Activated naive CD8-positive, alpha-beta T cell treated with anti-CD3 and anti-CD28 coated beads, Interleukin-2, amount 50 U/mL, for 16 hours (primary cell): ENCODE measurements at regions not wholly inside any gene's neighbourhood (a gene's known extent, or its start where the extent isn't known, plus 50 kb on each side); places are given as distances from the start of the nearest gene placed in this dataset.
"Not testable (repeated sequence)": the region's sequence is repeated elsewhere in the genome, so short reads cannot be mapped to it uniquely, and the experiment has no call there.

Experiments used
- DNase-seq: peaks from one replicate; pipeline ENCODE4 v3.0.0-alpha.2; 2020; ENCODE audit warnings: low read depth, low spot score

DNA sequence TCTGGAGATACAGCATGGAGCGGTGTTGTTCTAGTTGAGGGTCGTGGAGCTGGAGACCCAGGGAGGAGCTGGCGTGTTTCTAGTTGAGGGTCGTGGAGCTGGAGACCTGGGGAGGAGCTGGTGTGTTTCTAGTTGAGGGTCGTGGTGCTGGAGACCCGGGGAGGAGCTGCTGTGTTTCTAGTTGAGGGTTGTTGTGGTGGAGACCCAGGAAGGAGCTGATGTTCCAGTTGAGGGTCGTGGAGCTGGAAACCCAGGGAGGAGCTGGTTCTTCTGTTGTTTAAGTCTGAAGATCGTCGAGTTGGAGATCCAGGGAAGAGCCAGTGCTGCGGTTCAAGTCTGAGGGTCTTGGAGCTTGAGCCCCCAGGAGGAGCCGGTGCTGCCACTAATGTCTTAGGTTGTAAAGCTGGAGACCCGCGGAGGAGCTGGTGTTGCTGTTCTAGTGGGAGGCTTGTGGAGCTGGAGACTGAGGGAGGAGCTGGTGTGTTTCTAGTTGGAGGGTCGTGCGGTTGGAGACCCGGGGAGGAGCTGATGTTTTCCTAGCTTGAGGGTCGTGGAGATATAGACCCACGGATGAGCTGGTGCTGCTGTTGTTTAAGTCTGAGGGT lies 155.3 kb downstream of the RTP5 start:
- no peak for DNase-seq

DNA sequence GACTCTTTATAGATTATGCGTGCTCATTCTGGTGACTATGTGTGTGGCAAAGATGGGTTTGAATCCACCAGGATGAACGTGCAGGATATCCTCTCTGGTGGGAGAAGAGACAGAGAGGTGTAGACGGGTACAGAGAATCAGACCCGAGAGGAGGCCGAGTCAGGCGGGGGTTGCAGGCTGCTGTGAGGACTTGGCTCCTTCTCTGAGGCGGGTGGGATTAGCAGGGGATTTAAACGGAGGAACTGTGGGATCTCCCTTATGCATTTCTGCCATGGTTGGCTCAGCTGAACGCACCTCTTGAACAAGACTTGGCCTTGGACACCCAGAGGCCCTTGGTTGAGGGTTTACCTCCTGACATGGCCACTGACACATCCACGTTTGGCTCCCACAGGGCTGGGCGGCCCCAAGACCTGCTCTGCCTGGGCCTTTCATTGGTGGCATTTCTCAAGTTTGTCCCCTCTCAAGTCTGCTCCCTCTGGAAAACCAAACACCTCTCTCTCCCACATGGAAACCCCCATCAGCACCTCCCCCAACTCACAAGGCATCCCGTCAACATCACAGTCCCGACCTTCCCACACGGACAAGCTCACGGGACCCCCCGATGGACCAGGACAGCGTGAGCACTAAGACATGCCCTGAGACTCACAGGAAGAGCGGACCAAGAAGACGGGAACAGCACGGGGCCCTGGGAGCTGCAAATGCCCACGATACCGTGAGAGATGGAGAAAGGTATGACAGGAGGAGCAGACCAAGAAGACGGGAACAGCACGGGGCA lies 158.3 kb downstream of the RTP5 start:
- DNase-seq: no peak

DNA sequence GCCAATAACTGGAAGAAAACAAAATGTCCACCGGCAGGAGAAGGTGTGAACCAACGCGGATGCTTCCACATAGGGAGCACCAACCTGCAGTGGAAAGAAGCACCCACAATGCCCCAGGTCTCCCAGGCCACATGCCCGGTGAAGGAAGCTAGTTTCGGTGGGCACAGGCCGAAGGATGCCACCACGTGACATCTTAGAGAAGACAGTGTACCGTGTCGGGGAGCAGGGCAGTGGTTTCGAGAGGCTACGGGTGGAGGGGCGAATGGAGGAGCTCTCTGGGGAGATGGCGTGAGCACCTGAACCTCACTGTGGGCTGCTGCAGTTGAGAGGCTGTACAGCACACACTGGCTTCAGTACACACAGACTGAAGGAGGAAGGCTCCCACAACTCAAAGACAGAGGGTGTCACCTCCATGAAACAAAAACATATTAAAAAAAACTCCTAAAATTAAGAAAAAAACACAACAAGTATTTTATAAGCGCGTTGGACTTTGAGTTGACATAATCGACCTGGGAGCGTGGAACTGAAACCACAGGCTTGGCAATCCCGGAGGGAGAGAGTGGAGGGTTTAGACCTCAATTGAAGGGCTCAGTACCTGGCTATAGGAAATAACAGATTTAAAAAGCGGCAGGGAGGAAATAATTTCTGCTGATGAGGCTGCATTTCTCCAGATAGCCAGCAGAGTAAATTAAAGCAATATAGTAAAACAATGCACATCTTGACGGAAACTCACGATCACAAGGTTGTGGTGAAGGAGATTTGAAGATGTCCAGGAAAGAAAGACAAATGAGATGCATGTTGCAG lies 160.1 kb downstream of the RTP5 start:
- DNase-seq: no peak

DNA sequence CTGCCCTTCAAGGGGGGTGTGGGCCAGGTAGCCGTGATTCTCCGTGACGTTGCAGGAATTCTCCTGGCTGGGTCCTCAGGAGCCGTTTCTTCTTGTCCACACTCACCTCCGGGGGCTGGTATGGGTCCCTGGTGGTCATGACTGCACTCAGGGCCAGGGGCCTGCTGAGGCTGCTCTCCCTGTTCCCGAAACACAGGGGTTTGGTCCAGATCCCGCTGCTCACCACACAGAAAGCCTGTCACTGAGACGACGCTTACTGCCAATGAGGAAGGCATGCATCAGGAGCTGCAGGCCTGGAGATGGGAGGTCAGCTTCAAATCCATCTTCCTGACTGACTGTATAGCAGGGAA lies 160.7 kb downstream of the RTP5 start:
- DNase-seq: no peak

DNA sequence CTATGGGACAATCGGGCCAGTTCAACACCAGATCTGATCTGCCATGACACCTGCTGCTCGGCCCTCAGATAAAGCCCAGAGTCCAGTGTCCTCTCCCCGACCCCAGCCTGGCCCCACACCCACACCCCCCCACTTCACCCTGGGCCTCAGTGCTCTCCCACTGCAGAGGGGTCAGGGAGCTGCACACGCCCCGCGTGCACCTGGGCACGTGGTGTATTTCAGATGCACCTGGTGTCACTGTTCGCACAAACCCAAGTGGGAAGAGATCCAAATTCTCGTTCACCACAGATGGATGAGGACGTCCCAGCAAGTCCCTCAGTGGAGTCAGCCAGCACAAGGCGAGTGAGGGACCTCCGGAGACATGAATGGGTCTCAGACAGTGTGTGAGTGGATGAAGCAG lies 161.3 kb downstream of the RTP5 start:
- DNase-seq: no peak

DNA sequence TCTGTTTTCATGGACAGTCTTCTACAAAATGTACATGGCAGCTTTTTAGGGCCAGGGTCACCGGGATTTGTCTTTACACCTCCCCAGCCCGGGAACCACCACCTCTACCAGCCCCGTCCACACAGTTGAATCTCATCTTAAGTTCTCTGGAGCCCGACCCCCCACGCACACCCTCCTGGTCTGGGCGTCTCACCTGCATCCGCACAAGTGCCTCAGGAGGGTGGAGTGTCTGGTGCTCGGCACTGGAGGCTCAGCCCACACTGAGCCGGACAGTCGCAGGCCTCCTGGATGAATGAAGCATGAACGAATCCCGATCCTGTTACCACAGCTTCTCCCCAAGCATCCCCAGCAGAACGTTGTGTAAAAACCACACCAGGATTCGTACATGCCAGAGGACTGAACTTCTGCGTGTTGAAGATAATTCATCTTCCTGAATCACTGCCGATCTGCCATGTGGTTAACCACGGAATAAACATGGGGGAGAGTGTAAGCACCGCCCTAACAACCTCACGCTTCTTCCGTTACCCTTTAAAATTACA lies 162.0 kb downstream of the RTP5 start:
- DNase-seq: peak; percentile 11

DNA sequence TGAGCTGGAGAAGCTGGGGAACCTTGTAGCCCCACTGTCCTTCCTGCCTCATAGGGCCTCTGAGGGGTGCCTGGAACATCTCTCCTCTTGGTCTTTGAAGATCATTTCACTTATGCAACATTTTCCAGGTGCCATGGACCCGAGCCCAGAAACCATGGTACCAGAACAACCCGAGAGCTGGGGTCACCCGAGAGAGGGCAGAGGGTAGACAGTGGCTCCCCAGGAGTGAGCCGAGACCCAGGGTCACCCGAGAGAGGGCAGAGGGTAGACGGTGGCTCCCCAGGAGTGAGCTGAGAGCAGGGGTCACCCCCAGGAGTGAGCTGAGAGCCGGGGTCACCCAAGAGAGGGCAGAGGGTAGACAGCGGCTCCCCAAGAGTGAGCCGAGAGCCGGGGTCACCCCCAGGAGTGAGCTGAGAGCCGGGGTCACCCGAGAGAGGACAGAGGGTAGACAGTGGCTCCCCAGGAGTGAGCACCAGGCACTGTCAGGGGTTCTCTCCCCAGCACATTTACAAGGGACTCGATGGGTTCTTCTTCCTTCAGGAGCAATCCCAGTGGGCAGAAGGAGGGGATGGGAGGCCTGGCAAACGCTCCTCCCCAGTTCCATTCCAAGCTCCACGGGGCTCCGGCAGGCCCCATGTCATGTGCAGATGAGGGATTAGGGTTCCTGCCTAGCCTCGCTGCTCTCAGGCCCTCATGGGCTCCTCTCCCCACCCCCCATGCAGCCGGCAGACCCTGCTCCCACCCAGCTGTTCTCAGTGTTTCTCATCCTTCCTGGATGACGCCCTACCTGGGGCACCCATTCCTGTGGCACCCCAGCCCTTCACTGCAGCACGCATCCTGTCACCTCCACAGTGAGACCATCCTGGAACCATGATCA lies 163.5 kb downstream of the RTP5 start:
- no peak for DNase-seq

DNA sequence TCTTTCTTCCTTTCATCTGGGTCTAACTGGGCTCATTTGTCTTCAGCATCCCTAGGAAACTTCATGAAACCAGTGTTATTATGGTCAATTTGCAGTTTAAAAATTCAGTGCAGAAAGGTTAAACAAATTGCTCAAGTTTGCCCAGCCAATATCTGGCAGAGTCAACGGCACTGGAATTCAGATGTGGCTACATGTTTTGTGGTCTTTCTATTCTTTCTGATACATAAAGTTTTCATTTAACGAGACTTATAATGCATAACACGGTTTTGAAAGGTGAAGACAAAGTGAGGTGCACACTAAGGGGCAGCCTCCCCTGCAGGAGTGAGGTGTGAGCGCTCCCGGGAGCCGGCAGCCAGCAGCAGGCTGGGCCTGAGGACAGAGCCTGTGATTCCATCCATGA lies 164.6 kb downstream of the RTP5 start:
- DNase-seq: no peak

DNA sequence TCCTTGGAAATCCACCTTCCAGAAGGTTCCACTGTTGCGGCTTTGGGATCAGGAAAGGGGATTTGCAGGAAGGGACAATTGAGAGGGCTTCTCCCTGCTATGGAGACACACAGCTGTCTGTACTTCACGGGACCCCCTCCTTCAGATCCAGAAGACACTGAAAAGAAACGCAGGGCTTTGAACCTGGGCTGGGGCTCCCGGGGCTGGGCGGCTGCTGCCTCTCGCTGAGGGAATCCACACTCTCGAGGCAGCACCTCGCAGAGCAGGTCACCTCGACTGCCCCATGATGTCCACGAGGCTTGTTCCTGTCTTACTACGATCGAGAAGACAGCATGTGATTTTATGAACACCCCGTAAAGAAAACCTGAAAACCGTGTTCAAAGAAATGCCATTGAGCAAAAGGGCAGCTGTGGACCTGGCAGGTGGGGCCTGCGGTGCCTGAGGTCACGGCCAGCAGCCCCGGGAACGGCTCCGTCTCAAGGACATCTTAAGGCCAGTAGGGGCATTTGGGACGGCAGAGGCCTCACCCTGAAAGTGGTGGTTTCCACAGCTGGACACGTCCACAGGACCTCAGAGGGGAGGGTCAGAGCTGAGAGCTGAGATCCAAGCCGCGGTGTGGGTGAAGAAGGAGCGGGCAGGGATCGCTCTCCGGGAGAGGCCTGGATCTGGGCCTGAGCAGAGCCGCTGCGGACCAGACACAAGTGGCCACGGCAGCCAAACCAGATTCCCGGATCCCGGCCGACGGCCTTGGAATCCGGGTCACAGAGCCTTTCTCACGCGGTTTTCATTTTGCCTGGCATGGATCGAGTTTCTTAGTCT lies 165.7 kb downstream of the RTP5 start:
- no peak for DNase-seq

DNA sequence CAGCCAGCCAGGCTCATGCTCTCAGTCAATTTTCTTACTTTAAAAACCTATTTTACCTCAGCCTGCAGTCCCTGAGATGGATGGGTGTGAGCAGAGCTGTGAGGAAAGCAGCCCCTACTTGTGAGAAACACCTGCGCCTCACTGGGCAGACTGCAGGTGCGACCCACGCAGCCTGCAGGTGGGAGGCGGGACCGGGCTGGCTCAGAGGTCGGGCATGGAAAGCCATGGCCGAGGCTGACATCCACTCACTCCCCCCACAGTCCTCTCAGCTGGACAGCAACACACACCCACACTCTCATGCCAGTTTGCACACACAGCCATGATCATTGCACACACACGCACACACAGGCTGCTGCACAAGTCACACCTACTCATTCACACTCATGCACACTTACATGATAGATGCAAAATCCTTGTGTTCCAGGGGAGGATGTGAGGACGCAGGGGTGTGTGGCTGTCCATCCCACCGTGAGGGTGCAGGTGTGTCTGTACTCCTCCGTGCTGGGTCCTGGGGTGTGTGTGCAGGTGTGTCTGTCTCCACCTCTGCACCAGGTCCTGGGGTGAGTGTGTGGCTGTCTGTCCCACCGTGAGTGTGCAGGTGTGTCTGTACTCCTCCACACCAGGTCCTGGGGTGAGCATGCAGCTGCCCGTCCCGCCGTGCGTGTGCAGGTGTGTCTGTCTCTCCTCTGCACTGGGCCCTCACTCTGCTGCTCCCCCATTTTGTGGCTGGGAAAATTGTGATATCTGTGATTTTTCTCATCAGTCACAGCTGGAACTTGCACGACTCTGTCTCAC lies 166.5 kb downstream of the RTP5 start:
- no peak for DNase-seq

DNA sequence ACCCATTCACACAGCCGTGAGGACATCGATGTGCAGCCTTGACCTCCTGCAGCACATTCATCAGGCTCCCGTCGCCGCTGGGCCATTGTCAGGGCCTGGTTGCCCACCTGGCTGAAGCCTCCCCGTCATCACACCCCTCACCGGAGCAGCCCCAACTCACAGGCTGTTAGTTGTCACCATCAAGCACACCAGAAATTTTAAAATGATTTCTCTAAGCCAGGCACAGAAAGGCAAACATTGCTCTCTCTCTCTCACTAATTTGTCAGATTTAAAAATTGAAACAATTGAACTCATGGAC lies 167.1 kb downstream of the RTP5 start:
- no peak for DNase-seq

DNA sequence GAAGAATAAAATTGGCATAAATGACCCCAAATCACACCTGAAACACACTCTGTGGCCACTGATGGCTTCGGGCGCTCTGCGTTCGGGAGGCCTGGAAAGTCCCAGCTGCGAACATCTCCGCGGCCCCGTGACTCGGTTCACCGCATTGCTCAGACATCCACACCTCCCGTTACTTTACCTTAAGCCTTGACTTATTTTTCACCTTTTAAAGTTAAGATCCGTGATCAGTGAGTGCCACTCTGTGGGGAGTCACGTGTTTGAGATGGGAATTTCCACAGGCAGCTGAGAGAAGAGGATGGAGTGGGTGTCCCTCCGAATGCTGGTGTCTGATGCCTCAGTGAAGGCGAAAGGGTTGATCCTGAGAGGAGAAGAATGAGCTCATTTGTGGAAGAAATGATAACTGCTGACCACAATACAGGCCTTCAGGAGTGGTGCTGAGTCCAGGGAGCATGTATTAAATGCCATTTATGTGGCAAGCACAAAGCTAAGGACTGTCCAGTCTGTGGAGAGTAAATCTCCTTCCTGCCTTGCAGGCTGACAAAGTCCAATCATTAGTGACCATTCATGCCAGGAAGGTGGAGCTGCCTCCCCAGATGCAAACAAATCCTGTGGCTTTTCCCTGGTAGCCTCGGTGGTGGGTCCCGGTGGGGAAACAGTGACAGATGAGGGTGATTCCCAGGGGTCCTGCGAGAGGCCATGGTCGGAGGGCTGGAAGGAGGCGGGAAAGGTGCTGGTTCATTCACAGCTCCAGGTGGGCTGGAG lies 168.8 kb downstream of the RTP5 start:
- no peak for DNase-seq

DNA sequence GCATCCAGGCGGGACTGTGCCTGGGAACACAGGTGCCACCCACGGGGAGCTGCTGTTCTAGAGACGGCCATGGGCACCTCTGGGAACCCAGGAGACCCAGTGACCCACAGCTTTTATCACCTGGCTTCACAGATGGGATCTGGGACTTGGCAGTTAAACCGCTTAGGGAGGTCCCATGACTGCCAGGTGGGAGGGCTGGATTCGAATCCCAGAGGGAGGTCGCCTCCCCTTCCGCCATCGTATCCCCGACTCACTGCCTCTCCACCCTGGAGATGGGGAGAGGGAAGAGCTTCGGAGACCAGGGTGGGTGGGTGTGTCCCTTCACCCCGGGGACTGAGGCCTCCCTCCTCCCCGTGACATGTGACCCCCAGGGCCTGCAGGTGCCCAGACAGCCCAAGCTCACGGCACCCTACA lies 169.4 kb downstream of the RTP5 start:
- no peak for DNase-seq

DNA sequence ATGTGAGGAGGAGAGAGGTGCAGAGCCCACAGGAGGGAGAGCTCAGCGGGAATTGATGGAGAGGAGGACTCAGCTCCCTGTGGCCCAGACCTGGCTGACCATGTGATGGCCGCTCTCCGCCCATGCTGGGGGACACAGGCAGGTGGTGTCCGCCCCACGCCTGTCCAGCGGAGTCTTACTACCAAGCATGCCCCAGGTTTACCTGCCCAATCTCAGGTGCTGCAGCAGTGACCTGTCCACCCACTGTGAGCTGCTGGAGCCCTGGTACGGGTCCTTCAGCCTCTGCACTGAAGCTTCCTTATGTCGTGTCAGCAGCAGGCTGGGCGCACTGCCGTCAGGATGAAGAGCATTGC lies 170.8 kb downstream of the RTP5 start:
- DNase-seq: no peak

DNA sequence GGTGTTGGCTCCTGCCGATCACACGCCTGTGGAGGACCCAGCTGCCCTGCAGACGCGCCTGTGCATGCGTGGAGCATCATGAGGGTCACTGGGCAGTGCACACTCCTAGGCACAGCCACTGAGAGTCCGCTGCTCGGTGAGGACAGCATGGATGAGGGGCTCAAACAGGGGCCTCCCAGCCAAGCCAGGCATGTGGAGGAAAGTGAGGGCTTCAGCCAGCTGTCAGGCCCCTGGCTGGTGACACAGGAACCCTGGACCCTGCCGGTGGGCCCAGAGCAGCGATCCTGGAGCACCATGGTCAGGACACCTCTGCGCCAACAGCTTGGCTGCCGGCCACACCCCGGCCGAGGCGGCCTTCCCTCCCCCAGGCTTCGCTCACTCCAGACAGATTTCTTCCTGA lies 171.2 kb downstream of the RTP5 start:
- no peak for DNase-seq

DNA sequence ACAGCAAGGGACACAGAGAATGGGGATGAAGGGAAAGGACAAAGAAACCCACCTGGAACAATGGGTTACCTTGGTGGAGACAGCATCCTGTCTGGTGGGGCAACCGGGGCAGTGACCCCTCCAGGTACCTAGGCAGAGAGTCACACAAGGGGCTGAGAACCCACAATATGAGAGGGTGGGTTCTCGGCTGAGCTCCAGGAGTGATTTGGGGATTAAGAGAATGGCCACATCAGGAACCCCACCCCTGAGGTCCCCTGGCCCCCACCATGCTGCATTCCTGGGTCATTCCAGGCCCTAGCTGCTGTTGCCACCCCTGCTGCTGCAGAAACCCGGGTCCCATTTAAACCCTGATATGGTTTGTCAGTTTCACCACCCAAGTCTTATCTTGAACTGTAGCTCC lies 172.3 kb downstream of the RTP5 start:
- DNase-seq: no peak

DNA sequence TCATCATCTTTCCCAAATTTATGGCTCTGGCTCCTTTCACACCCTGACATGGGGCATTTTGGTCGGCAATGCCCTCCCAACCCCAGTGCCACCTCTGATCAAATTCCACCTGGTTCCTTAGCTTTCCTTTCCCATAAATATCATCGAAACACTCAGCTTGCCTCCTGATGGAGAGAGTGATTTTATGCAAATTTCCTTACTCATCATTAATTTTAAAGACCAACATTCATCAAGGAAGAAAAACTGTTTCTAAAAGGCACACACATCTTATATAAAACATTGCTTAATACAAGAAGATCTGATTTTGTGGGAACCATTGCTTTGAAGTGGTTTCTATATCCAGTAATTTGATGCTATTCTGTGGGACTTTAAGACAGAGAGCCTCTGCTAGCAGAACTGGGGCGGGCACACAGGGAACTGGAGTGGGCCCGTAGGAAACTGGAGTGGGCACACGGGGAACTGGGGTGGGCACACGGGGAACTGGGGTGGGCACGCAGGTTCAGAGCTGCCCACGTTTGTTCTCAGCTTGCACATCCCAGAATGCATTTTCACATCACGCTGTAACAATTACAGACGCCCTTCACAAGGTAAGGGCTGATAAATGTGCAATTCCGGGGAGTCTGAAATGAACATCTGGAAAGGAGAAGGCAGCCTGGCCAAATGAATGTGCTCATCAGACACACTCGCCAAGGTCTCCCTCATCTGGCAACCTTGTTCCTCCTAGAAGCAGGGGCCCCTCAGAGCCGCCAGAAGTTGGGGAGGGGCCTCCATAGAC lies 174.2 kb downstream of the RTP5 start:
- DNase-seq: no peak

DNA sequence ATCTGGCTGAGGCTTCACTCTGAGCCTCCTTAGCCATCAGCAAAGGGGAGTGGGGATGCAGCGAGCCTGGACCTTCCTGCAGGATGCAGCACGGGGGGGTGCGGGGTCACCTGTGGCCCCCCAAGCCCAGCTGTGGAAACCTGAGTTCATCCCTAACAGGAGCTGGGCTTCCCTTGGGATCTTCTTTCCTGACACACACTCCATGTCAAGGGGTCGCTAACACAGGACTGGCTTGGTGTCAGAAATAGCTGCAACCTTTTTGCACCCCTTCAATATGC lies 174.7 kb downstream of the RTP5 start:
- no peak for DNase-seq

DNA sequence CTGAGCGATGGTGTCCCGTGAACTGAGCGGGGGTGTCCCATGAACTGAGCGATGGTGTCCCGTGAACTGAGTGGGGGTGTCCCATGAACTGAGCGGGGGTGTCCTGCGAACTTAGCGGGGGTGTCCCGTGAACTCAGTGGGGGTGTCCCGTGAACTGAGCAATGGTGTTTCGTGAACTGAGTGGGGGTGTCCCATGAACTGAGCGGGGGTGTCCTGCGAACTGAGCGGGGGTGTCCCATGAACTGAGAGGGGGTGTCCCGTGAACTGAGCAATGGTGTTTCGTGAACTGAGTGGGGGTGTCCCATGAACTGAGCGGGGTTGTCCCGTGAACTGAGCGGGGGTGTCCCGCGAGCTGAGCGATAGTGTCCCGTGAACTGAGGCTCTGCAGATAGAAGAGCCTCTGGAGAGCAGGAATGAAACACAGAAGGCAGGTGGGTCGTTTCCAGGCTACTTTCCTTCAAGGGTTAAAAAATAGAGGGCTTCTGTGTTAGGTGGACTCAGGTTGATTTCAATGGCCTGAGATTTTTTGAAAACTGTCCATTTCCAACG lies 176.1 kb downstream of the RTP5 start:
- not testable (repeated sequence) for DNase-seq
